ENCODE measurements at regions not wholly inside any gene's neighbourhood (a gene's known extent, or its start where the extent isn't known, plus 50 kb on each side); places are given as distances from the start of the nearest gene placed in this dataset.

GRCh38 chr11:10993640-10994039 lies 135.8 kb upstream of the ZBED5 start:
- no peaks in the 10 kb centered on the region for H3K36me3 Mint-ChIP-seq

GRCh38 chr11:10993186-10993585 lies 135.3 kb upstream of the ZBED5 start:
- H3K4me1 Mint-ChIP-seq = no peaks in the 10 kb centered on the region
- no peak for TF ChIP-seq EZH2phosphoT487 (IDR thresholded peaks at IDR 0.05)
- TF ChIP-seq CTCF (IDR thresholded peaks at IDR 0.05) = no peak
- TF ChIP-seq EZH2 (IDR thresholded peaks at IDR 0.05) = no peak
- no peaks in the 10 kb centered on the region for H3K4me1 ChIP-seq
- no peak overlapping the region for H3K4me3 Mint-ChIP-seq
- no peaks in the 10 kb centered on the region for H3K79me2 ChIP-seq (ENCODE audit: low read depth)
- no peak overlapping the region for H3K27ac Mint-ChIP-seq
- H3K9me3 Mint-ChIP-seq = peaks cover 8% of the 10 kb centered on the region
- H3K4me2 ChIP-seq = no peak overlapping the region
- no peak overlapping the region for H2AFZ ChIP-seq (replicated peaks)
- DNase-seq (ENCODE audit: low spot score) = no peak
- no peaks in the 10 kb centered on the region for H3F3A ChIP-seq (ENCODE audit: low read depth)
- no peaks in the 10 kb centered on the region for H3K36me3 Mint-ChIP-seq
- H3K4me3 ChIP-seq = no peak overlapping the region
- H3K27ac ChIP-seq = no peak overlapping the region
- no peak overlapping the region for H3K9ac ChIP-seq
- no peaks in the 10 kb centered on the region for H3K36me3 ChIP-seq
- H3K27me3 ChIP-seq = no peaks in the 10 kb centered on the region
- peaks cover 7% of the 10 kb centered on the region for H3K27me3 Mint-ChIP-seq (ENCODE audit: insufficient read depth, low read depth)
- H4K20me1 ChIP-seq (ENCODE audit: low read depth) = no peaks in the 10 kb centered on the region
- H3K9me3 ChIP-seq (ENCODE audit: low read depth) = no peaks in the 10 kb centered on the region

More at GRCh38 chr11:10993640-10994039, 135.8 kb upstream of the ZBED5 start:
- H3K4me2 ChIP-seq = no peak overlapping the region
- no peaks in the 10 kb centered on the region for H3K36me3 ChIP-seq
- no peaks in the 10 kb centered on the region for H3K27me3 ChIP-seq
- no peaks in the 10 kb centered on the region for H3K4me1 ChIP-seq
- H3K79me2 ChIP-seq (ENCODE audit: low read depth) = no peaks in the 10 kb centered on the region
- Mint-ChIP-seq H3K27ac (no peak overlapping the region), H3K4me1 (no peaks in the 10 kb centered on the region), H3K27me3 (ENCODE audit: insufficient read depth, low read depth) (peaks cover 7% of the 10 kb centered on the region), H3K9me3 (peaks cover 8% of the 10 kb centered on the region), H3K4me3 (no peak overlapping the region)
- H2AFZ ChIP-seq (replicated peaks) = no peak overlapping the region
- H3K4me3 ChIP-seq = no peak overlapping the region
- TF ChIP-seq EZH2 (IDR thresholded peaks at IDR 0.05) (no peak), CTCF (IDR thresholded peaks at IDR 0.05) (no peak), EZH2phosphoT487 (IDR thresholded peaks at IDR 0.05) (no peak)
- no peaks in the 10 kb centered on the region for H3K9me3 ChIP-seq (ENCODE audit: low read depth)
- no peaks in the 10 kb centered on the region for H4K20me1 ChIP-seq (ENCODE audit: low read depth)
- no peak for DNase-seq (ENCODE audit: low spot score)
- no peak overlapping the region for H3K9ac ChIP-seq
- no peaks in the 10 kb centered on the region for H3F3A ChIP-seq (ENCODE audit: low read depth)
- no peak overlapping the region for H3K27ac ChIP-seq

GRCh38 chr11:10991393-10991792 lies 133.5 kb upstream of the ZBED5 start:
- Histone ChIP-seq H3K9me3 (ENCODE audit: low read depth) (no peaks in the 10 kb centered on the region), H4K20me1 (ENCODE audit: low read depth) (no peaks in the 10 kb centered on the region), H3K27me3 (no peaks in the 10 kb centered on the region), H3K4me2 (no peak overlapping the region), H3K4me3 (no peak overlapping the region), H3F3A (ENCODE audit: low read depth) (no peaks in the 10 kb centered on the region), H3K36me3 (no peaks in the 10 kb centered on the region), H3K27ac (no peak overlapping the region), H3K9ac (no peak overlapping the region), H2AFZ (replicated peaks) (no peak overlapping the region), H3K4me1 (no peaks in the 10 kb centered on the region), H3K79me2 (ENCODE audit: low read depth) (no peaks in the 10 kb centered on the region)
- Mint-ChIP-seq H3K4me1 (no peaks in the 10 kb centered on the region), H3K27ac (no peak overlapping the region), H3K4me3 (no peak overlapping the region), H3K9me3 (peaks cover 8% of the 10 kb centered on the region), H3K36me3 (no peaks in the 10 kb centered on the region), H3K27me3 (ENCODE audit: insufficient read depth, low read depth) (peaks cover 7% of the 10 kb centered on the region)
- TF ChIP-seq EZH2 (IDR thresholded peaks at IDR 0.05) (no peak), CTCF (IDR thresholded peaks at IDR 0.05) (no peak), EZH2phosphoT487 (IDR thresholded peaks at IDR 0.05) (no peak)
- DNase-seq (ENCODE audit: low spot score) = no peak
